Liver (tissue), 3 donors: ENCODE measurements at regions not wholly inside any gene's neighbourhood (a gene's known extent, or its start where the extent isn't known, plus 50 kb on each side); places are given as distances from the start of the nearest gene placed in this dataset.

ENCODE experiments used
- EGR1 ChIP-seq, 2 donors: IDR thresholded peaks; 2 replicates each; pipeline ENCODE4 v1.6.1; 2016 to 2018; ENCODE audit warnings: antibody characterized with exemption in 2 of 2, low read depth in 2 of 2
- FOXA1 ChIP-seq: IDR thresholded peaks from 2 replicates; pipeline ENCODE4 v1.6.1; 2016; ENCODE audit warnings: antibody characterized with exemption
- GABPA ChIP-seq, 2 donors: IDR thresholded peaks in 1 of 2; conservative IDR thresholded peaks in 1 of 2; 2 replicates each; pipeline ENCODE4 v1.6.1; 2016; ENCODE audit warnings: antibody characterized with exemption in 2 of 2, mild to moderate bottlenecking in 1 of 2, moderate library complexity in 1 of 2
- HNF4G ChIP-seq: IDR thresholded peaks from 2 replicates; pipeline ENCODE4 v1.6.1; 2016; ENCODE audit warnings: antibody characterized with exemption
- JUND ChIP-seq, 2 donors: IDR thresholded peaks; 2 replicates each; pipeline ENCODE4 v1.6.1; 2016; ENCODE audit warnings: antibody characterized with exemption in 2 of 2
- RAD21 ChIP-seq, 2 donors: IDR thresholded peaks; 2 replicates each; pipeline ENCODE4 v1.6.1; 2016; ENCODE audit warnings: antibody characterized with exemption in 2 of 2, mild to moderate bottlenecking in 2 of 2
- SP1 ChIP-seq: IDR thresholded peaks from 2 replicates; pipeline ENCODE4 v1.6.1; 2018; ENCODE audit warnings: antibody characterized with exemption, mild to moderate bottlenecking
- TAF1 ChIP-seq: conservative IDR thresholded peaks from 2 replicates; pipeline ENCODE4 v1.6.1; 2016; ENCODE audit warnings: antibody characterized with exemption, mild to moderate bottlenecking
- YY1 ChIP-seq: IDR thresholded peaks from 2 replicates; pipeline ENCODE4 v1.6.1; 2016; ENCODE audit warnings: antibody characterized with exemption, mild to moderate bottlenecking
- TF ChIP-seq, protein P1 (sequence below): fragments of 150-350 bp; IDR thresholded peaks from 2 replicates; pipeline ENCODE4 v1.5.1; 2017; ENCODE audit warnings: improper control_type of control experiment, low read depth, low read length; ENCODE audit not compliant: missing input control
- TF ChIP-seq, protein P2 (sequence below): IDR thresholded peaks from 2 replicates; pipeline ENCODE4 v1.6.1; 2016; ENCODE audit warnings: antibody characterized with exemption
- TF ChIP-seq, protein P3 (sequence below): IDR thresholded peaks from 2 replicates; pipeline ENCODE4 v1.6.1; 2016; ENCODE audit warnings: antibody characterized with exemption
- TF ChIP-seq, protein P4 (sequence below): IDR thresholded peaks from 2 replicates; pipeline ENCODE4 v1.6.1; 2016; ENCODE audit warnings: antibody characterized with exemption
- TF ChIP-seq, protein P5 (sequence below): IDR thresholded peaks from 2 replicates; pipeline ENCODE4 v1.6.1; 2016; ENCODE audit warnings: antibody characterized with exemption, mild to moderate bottlenecking
- donor health status: healthy.
- donor health status: healthy.

DNA sequence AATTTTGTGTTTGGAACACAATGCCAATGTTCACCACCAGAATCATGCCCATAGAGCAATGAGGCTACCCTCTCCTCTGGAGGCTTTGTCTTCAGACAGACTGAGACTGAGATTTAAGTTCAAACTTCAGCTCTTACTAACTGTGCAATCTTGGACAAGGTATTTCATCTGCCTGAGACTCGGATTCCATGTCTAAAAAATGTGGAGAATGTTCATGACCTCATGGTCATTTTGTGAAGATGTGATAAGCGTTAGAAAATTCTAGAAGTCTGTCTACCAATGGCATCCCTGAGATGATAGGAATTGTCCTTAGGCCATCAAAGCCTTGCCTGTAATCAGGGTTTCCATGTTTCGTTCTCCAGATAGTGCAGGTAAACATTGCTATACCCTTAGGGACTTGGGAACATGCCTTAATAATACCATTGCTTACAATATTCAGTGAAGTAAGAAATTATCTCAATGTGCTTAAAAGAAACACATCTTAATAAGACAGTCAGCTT is 388.2 kb upstream of the MAF start:
- TF ChIP-seq, protein P1, sequence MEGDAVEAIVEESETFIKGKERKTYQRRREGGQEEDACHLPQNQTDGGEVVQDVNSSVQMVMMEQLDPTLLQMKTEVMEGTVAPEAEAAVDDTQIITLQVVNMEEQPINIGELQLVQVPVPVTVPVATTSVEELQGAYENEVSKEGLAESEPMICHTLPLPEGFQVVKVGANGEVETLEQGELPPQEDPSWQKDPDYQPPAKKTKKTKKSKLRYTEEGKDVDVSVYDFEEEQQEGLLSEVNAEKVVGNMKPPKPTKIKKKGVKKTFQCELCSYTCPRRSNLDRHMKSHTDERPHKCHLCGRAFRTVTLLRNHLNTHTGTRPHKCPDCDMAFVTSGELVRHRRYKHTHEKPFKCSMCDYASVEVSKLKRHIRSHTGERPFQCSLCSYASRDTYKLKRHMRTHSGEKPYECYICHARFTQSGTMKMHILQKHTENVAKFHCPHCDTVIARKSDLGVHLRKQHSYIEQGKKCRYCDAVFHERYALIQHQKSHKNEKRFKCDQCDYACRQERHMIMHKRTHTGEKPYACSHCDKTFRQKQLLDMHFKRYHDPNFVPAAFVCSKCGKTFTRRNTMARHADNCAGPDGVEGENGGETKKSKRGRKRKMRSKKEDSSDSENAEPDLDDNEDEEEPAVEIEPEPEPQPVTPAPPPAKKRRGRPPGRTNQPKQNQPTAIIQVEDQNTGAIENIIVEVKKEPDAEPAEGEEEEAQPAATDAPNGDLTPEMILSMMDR = no peak
- TF ChIP-seq, protein P2, sequence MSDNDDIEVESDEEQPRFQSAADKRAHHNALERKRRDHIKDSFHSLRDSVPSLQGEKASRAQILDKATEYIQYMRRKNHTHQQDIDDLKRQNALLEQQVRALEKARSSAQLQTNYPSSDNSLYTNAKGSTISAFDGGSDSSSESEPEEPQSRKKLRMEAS = no peak
- no peak for TF ChIP-seq TAF1
- TF ChIP-seq FOXA1 = no peak
- TF ChIP-seq RAD21 (IDR thresholded peaks at IDR 0.05) = no peak
- TF ChIP-seq, protein P3, sequence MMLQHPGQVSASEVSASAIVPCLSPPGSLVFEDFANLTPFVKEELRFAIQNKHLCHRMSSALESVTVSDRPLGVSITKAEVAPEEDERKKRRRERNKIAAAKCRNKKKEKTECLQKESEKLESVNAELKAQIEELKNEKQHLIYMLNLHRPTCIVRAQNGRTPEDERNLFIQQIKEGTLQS = no peak
- TF ChIP-seq HNF4G = no peak
- TF ChIP-seq, protein P4, sequence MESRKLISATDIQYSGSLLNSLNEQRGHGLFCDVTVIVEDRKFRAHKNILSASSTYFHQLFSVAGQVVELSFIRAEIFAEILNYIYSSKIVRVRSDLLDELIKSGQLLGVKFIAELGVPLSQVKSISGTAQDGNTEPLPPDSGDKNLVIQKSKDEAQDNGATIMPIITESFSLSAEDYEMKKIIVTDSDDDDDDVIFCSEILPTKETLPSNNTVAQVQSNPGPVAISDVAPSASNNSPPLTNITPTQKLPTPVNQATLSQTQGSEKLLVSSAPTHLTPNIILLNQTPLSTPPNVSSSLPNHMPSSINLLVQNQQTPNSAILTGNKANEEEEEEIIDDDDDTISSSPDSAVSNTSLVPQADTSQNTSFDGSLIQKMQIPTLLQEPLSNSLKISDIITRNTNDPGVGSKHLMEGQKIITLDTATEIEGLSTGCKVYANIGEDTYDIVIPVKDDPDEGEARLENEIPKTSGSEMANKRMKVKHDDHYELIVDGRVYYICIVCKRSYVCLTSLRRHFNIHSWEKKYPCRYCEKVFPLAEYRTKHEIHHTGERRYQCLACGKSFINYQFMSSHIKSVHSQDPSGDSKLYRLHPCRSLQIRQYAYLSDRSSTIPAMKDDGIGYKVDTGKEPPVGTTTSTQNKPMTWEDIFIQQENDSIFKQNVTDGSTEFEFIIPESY = no peak
- TF ChIP-seq, protein P5, sequence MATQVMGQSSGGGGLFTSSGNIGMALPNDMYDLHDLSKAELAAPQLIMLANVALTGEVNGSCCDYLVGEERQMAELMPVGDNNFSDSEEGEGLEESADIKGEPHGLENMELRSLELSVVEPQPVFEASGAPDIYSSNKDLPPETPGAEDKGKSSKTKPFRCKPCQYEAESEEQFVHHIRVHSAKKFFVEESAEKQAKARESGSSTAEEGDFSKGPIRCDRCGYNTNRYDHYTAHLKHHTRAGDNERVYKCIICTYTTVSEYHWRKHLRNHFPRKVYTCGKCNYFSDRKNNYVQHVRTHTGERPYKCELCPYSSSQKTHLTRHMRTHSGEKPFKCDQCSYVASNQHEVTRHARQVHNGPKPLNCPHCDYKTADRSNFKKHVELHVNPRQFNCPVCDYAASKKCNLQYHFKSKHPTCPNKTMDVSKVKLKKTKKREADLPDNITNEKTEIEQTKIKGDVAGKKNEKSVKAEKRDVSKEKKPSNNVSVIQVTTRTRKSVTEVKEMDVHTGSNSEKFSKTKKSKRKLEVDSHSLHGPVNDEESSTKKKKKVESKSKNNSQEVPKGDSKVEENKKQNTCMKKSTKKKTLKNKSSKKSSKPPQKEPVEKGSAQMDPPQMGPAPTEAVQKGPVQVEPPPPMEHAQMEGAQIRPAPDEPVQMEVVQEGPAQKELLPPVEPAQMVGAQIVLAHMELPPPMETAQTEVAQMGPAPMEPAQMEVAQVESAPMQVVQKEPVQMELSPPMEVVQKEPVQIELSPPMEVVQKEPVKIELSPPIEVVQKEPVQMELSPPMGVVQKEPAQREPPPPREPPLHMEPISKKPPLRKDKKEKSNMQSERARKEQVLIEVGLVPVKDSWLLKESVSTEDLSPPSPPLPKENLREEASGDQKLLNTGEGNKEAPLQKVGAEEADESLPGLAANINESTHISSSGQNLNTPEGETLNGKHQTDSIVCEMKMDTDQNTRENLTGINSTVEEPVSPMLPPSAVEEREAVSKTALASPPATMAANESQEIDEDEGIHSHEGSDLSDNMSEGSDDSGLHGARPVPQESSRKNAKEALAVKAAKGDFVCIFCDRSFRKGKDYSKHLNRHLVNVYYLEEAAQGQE = no peak
- no peak for TF ChIP-seq GABPA (IDR thresholded peaks at IDR 0.05 in 1 of 2, conservative IDR thresholded peaks at IDR 0.05 in 1 of 2)
- no peak for TF ChIP-seq SP1
- no peak for TF ChIP-seq JUND (IDR thresholded peaks at IDR 0.05)
- no peak for TF ChIP-seq EGR1 (IDR thresholded peaks at IDR 0.05; ENCODE audit: low read depth in 2 of 2)
- TF ChIP-seq YY1 = no peak
